ENCODE measurements at regions not wholly inside any gene's neighbourhood (a gene's known extent, or its start where the extent isn't known, plus 50 kb on each side); places are given as distances from the start of the nearest gene placed in this dataset.

GRCh38 chr1:181205901-181206300 lies 117.4 kb downstream of the IER5 start:
- TF ChIP-seq GATA3 (IDR thresholded peaks at IDR 0.05; ENCODE audit: low read depth, low read length) (no peak), GATA2 (IDR thresholded peaks at IDR 0.05; ENCODE audit: low read depth, low read length) (no peak)

DNA sequence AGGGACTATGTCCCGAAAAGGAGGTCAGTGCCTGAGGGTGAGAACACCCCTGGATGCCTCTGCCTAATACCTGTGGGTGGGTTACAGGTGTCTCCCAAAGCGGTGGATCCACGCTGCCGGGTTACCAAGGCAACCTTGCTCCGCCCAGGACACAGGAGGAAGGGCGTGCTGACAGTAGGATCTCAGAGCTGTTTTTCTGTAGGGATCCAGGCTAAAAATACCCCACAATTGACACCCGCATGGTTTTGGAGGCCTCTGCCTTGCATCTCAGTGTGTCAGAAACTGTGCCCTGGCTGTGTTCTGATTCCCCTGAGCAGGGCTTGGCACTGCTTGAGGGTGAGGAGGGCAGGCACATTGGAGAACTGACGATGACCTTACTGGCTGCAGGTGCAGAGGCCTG lies 118.0 kb downstream of the IER5 start:
- no peak for TF ChIP-seq GATA3 (IDR thresholded peaks at IDR 0.05; ENCODE audit: low read depth, low read length)
- TF ChIP-seq GATA2 (IDR thresholded peaks at IDR 0.05; ENCODE audit: low read depth, low read length) = no peak

DNA sequence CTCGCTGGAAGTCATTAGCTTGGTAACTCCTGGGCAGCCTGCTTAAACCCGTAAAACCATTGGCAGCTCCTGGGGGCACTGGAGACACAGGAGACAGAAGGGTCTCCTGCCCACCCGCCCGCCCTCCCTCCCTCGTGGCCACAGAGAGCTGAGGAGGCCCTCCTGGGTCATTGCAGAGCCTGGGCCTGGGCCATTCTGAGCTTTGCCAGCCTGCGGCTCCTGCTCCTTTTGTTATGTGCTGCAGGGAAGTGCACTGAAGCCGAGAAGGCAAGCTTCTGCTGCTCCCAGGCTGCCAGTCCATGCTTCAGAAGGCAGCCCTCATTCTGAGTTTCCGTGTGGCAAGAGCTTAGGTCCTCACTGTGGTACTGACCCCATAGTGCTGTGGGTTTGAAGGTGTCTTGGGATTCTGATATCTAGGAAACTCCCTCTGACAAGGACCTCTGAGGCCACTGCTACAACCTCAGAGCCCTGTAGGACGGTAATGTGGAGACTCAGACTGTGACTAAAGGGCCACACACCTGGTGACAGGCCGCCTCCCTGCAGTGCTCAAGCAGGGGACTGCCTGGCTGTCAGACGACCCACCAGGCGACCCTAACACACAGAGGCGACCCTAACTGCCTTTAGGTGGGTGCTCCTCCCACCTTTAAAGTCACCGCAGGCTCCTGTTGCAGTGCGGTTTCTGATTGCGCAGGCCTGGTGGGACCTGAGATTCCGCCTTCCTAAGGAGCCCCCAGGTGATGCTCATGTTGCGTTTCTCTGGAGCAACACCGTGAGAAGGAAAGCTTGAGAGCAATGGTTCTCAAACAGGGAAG lies 118.7 kb downstream of the IER5 start:
- TF ChIP-seq GATA3 (IDR thresholded peaks at IDR 0.05; ENCODE audit: low read depth, low read length) (no peak), GATA2 (IDR thresholded peaks at IDR 0.05; ENCODE audit: low read depth, low read length) (no peak)

DNA sequence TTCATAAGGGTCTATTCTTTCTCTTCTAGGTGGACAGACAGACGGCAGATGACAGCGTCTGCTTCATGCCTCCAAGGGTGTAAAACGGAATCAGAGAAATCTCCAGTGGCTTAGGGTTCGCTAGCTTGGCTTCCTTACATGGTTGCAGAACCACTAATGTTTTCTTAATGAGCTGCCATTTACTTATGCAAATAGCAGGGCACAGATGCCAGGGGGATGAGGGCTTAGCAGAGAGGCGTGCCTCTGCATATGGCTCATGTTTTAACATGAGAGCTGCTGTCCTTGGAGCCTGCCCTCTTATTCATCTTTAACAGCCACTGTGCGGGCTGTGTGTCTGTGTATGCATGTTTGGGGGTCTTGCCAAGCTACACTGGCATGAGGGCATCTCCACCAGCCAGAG lies 119.6 kb downstream of the IER5 start:
- TF ChIP-seq GATA2 (IDR thresholded peaks at IDR 0.05; ENCODE audit: low read depth, low read length) = no peak
- no peak for TF ChIP-seq GATA3 (IDR thresholded peaks at IDR 0.05; ENCODE audit: low read depth, low read length)

DNA sequence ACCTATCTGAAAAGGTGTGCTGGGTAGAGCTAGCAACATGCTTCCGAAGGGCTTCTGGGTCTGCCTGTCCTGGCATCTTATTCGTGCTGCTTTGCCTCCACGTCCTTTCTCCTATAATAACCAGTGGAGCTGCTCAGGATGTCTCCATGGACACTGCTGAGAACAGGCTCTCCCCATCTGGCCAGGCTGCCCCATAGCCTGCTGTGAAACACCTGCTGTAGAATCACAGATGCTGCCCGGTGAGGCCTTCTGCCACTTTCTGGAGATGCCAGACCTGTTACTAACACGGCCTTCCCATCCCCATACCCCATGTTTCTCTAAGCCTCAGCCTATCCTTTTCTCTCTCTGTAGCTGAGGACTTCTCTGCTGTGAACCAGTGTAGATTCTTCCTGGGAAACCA lies 120.5 kb downstream of the IER5 start:
- no peak for TF ChIP-seq GATA2 (IDR thresholded peaks at IDR 0.05; ENCODE audit: low read depth, low read length)
- no peak for TF ChIP-seq GATA3 (IDR thresholded peaks at IDR 0.05; ENCODE audit: low read depth, low read length)

DNA sequence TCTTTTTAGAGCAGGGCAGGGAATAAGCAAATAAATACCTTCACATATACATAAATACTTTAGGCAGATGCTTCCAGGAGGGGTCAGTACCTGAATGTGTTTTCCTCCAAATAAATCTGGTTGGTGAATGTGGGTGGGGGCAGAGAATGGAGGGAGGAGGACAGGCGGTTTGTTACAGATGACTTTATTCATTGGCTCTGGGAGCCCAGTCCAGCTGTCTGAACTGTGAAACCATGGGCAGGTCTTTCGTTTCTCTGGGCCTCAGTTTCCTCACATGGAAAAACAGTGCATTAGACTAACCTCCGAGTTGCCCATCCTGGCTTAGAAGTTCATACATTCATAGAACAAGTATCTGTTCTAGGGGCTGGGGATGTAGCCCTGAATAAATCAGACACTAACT lies 124.6 kb downstream of the IER5 start:
- TF ChIP-seq GATA2 (IDR thresholded peaks at IDR 0.05; ENCODE audit: low read depth, low read length) (no peak), GATA3 (IDR thresholded peaks at IDR 0.05; ENCODE audit: low read depth, low read length) (no peak)

- TF ChIP-seq GATA3 (IDR thresholded peaks at IDR 0.05; ENCODE audit: low read depth, low read length) (no peak), GATA2 (IDR thresholded peaks at IDR 0.05; ENCODE audit: low read depth, low read length) (no peak)
Observed at GRCh38 chr1:181216591-181216994, 128.1 kb downstream of the IER5 start.

- TF ChIP-seq GATA2 (IDR thresholded peaks at IDR 0.05; ENCODE audit: low read depth, low read length) (no peak), GATA3 (IDR thresholded peaks at IDR 0.05; ENCODE audit: low read depth, low read length) (no peak)
Observed at GRCh38 chr1:181219938-181220337, 131.4 kb downstream of the IER5 start.

DNA sequence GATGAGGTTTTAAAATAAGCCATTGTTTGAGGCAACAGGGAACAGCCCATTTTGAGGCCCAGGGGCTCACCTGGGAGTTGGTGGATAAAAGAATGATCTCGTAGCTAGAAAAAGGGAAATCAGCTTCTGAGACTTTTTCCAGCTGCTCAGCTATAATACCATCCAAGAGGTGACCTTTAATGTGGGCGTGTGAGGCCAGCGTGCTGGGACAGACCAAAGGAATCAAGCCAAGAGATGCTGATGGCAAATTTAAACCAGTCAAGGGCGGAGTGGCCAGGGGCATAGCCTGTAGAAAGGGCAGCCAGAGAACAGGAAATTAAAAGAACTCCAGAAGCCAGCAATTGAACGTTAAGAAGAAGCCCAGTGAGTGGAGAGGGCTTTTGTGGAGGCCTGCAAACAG lies 132.6 kb downstream of the IER5 start:
- TF ChIP-seq GATA3 (IDR thresholded peaks at IDR 0.05; ENCODE audit: low read depth, low read length) = no peak
- TF ChIP-seq GATA2 (IDR thresholded peaks at IDR 0.05; ENCODE audit: low read depth, low read length) = no peak

GRCh38 chr1:181222972-181223505 lies 134.5 kb downstream of the IER5 start:
- TF ChIP-seq GATA3 (IDR thresholded peaks at IDR 0.05; ENCODE audit: low read depth, low read length) (no peak), GATA2 (IDR thresholded peaks at IDR 0.05; ENCODE audit: low read depth, low read length) (no peak)

GRCh38 chr1:181239086-181239485 lies 150.6 kb downstream of the IER5 start:
- no peak for TF ChIP-seq GATA2 (IDR thresholded peaks at IDR 0.05; ENCODE audit: low read depth, low read length)
- TF ChIP-seq GATA3 (IDR thresholded peaks at IDR 0.05; ENCODE audit: low read depth, low read length) = no peak

GRCh38 chr1:181249186-181249585 lies 160.7 kb downstream of the IER5 start:
- no peak for TF ChIP-seq GATA3 (IDR thresholded peaks at IDR 0.05; ENCODE audit: low read depth, low read length)
- TF ChIP-seq GATA2 (IDR thresholded peaks at IDR 0.05; ENCODE audit: low read depth, low read length) = no peak

DNA sequence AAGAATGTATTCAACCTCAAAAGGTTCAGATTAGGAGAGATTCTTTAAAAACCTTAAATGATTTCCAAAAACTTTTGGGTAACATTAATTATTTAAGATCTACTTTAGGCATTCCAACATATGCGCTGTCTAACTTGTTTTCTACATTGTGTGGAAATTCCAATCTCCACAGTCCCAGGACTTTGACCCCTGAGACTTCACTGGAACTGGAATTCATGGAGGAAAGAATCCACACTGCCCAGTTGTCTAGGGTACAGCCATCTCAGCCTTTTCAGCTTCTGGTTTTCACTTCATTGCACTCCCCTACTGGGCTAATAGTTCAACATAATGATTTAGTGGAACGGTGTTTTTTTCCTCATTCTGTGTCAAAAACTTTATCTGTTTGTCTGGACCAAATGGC lies 161.5 kb downstream of the IER5 start:
- TF ChIP-seq GATA3 (IDR thresholded peaks at IDR 0.05; ENCODE audit: low read depth, low read length) = no peak
- no peak for TF ChIP-seq GATA2 (IDR thresholded peaks at IDR 0.05; ENCODE audit: low read depth, low read length)

DNA sequence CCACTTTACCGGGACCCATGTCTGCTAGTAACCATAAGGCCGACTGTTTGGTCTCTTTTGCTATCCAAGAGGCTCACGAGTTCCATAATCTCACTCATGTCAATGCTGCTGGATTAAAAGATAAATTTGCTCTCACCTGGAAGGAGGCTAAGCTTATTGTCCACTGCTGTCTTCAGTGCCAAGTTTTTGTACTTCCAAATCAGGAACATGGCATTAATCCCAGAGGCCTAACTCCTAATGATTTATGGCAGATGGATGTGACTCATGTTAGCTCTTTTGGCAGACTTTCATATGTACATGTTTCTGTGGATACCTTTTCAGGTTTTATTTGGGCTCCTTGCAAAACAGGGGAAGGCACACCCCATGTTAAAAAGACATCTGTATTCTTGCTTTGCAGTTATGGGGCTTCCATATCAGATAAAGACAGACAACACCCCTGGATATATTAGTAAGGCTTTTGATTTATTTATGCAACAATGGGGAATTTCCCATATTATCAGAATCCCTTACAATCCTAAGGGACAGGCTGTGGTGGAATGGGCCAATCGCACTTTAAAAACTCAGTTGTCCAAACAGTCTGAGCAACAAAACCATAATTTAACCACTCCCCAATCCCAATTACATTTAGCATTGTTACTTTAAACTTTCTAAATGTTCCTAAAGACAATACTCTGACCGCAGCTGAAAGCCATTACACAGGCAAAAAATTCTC lies 162.7 kb downstream of the IER5 start:
- TF ChIP-seq GATA2 (IDR thresholded peaks at IDR 0.05; ENCODE audit: low read depth, low read length) (no peak), GATA3 (IDR thresholded peaks at IDR 0.05; ENCODE audit: low read depth, low read length) (no peak)

GRCh38 chr1:181251713-181252075 lies 163.2 kb downstream of the IER5 start:
- no peak for TF ChIP-seq GATA3 (IDR thresholded peaks at IDR 0.05; ENCODE audit: low read depth, low read length)
- no peak for TF ChIP-seq GATA2 (IDR thresholded peaks at IDR 0.05; ENCODE audit: low read depth, low read length)

Data from SH-SY5Y (cell line).